DND-41 (cell line): ENCODE measurements at regions not wholly inside any gene's neighbourhood (a gene's known extent, or its start where the extent isn't known, plus 50 kb on each side); places are given as distances from the start of the nearest gene placed in this dataset.

ENCODE experiments used
- ATAC-seq: fragments of 200-7000 bp; cut with Tn5 transposase; 3 replicates; pipeline ENCODE4 v1.9.1; 2021; ENCODE audit warnings: low read depth; ENCODE audit not compliant: insufficient read depth
- DNase-seq: peaks from one replicate; pipeline ENCODE4 v3.0.0-alpha.2; 2020
- H2AFZ ChIP-seq: 2 replicates; pipeline ENCODE4 v1.6.0; 2012; ENCODE audit warnings: low read depth, low read length
- H3K27ac ChIP-seq: 2 replicates; pipeline ENCODE4 v1.5.1; 2012; ENCODE audit warnings: low read length, inconsistent platforms
- H3K27me3 ChIP-seq: fragments of 200-600 bp; sonication (generic); 2 replicates; pipeline ENCODE4 v1.6.0; 2012; ENCODE audit warnings: low read length, mild to moderate bottlenecking, inconsistent platforms; ENCODE audit not compliant: insufficient read depth, poor library complexity
- H3K36me3 ChIP-seq: 2 replicates; pipeline ENCODE4 v1.5.1; 2012; ENCODE audit warnings: low read length, inconsistent platforms; ENCODE audit not compliant: insufficient read depth
- H3K4me1 ChIP-seq: 2 replicates; pipeline ENCODE4 v1.5.1; 2012; ENCODE audit warnings: mild to moderate bottlenecking, low read length; ENCODE audit not compliant: insufficient read depth
- H3K4me2 ChIP-seq: 2 replicates; pipeline ENCODE4 v1.6.0; 2012; ENCODE audit warnings: mild to moderate bottlenecking, moderate library complexity, low read length, inconsistent platforms; ENCODE audit not compliant: insufficient read depth
- H3K4me3 ChIP-seq, 2 experiments: fragments of 200-600 bp in 1 of 2; shearing (Covaris generic) in 1 of 2; 2 replicates each; pipeline ENCODE4 v1.5.1; 2012 to 2016; ENCODE audit warnings: inconsistent platforms in 2 of 2, low read length in 2 of 2, mild to moderate bottlenecking in 2 of 2, low read depth in 1 of 2, moderate library complexity in 1 of 2
- H3K79me2 ChIP-seq: 2 replicates; pipeline ENCODE4 v1.6.0; 2012; ENCODE audit warnings: low read length, inconsistent platforms; ENCODE audit not compliant: insufficient read depth
- H3K9ac ChIP-seq: 2 replicates; pipeline ENCODE4 v1.6.0; 2012; ENCODE audit warnings: low read depth, mild to moderate bottlenecking, inconsistent platforms, low read length, moderate library complexity
- H3K9me3 ChIP-seq: 2 replicates; pipeline ENCODE4 v1.5.1; 2012; ENCODE audit warnings: low read length, moderate library complexity, mild to moderate bottlenecking, inconsistent platforms; ENCODE audit not compliant: insufficient read depth, severe bottlenecking
- H4K20me1 ChIP-seq: 2 replicates; pipeline ENCODE4 v1.6.0; 2012; ENCODE audit warnings: low read length; ENCODE audit not compliant: insufficient read depth
- EZH2 ChIP-seq: IDR thresholded peaks from 3 replicates; pipeline ENCODE4 v1.6.1; 2012; ENCODE audit warnings: borderline replicate concordance, low read depth, mild to moderate bottlenecking, moderate library complexity, low read length, inconsistent platforms; ENCODE audit not compliant: severe bottlenecking
- TF ChIP-seq, protein P1 (sequence below): IDR thresholded peaks from 2 replicates; pipeline ENCODE4 v1.5.1; 2012; ENCODE audit warnings: borderline replicate concordance, low read length, moderate library complexity, mild to moderate bottlenecking; ENCODE audit not compliant: poor library complexity, severe bottlenecking; ENCODE audit errors: extremely low read depth

DNA sequence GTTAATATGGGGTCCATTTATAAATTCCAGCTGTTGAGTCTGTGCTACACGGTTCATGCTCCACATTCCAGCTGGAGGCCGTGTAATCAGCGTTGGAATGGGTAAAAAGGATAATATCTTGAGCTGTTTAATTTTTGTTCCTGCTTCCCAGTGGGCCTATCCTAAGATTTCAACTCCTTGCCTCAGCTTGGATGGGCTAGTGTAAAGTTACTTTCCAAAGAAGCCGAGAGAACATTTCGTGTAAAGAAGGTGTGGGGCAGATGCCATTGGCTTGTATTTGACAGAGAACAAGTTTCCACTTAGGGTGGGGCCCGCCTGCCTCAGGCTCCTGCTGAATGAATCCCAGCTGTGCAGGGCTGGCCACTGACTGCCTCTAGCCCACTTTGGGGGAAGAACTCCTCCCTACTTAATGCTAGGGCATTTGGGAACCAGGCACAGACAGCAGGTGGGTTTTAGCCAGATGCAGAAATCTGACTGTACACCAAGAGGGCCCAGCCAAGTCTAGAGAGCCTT lies 125.9 kb upstream of the LYZL2 start:
- H3K27ac ChIP-seq, result no peak overlapping the region

DNA sequence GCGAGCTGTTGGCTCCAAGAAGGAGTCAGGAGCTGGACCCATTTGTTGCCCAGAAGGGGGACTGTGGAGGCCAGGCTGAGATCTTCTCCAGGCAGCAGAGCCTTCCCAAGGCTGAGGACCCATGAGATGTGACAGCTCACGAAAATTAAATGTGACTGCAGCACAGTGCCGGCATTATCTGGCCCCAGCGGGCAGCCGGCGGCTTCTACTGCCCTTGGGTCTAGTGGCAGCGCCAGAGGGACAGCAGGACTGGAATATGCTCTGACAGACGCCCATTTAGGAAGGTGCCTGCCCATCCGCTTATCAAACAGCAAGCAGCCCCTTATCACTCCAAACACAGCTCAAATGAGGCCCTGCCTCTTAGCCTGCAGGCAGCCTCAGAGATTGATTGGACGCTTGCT lies 122.9 kb upstream of the LYZL2 start:
- no peak for ATAC-seq
- H3K9ac ChIP-seq, result no peak overlapping the region
- no peaks in the 10 kb centered on the region for H3K27me3 ChIP-seq
- H4K20me1 ChIP-seq, result no peaks in the 10 kb centered on the region; the same call in 1 of the 2 replicates
- no peaks in the 10 kb centered on the region for H3K36me3 ChIP-seq
- no peaks in the 10 kb centered on the region for H3K79me2 ChIP-seq
- TF ChIP-seq EZH2, result no peak
- TF ChIP-seq, protein P1, sequence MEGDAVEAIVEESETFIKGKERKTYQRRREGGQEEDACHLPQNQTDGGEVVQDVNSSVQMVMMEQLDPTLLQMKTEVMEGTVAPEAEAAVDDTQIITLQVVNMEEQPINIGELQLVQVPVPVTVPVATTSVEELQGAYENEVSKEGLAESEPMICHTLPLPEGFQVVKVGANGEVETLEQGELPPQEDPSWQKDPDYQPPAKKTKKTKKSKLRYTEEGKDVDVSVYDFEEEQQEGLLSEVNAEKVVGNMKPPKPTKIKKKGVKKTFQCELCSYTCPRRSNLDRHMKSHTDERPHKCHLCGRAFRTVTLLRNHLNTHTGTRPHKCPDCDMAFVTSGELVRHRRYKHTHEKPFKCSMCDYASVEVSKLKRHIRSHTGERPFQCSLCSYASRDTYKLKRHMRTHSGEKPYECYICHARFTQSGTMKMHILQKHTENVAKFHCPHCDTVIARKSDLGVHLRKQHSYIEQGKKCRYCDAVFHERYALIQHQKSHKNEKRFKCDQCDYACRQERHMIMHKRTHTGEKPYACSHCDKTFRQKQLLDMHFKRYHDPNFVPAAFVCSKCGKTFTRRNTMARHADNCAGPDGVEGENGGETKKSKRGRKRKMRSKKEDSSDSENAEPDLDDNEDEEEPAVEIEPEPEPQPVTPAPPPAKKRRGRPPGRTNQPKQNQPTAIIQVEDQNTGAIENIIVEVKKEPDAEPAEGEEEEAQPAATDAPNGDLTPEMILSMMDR, result no peak
- H3K4me1 ChIP-seq, result no peaks in the 10 kb centered on the region
- no peak overlapping the region for H3K27ac ChIP-seq
- H3K4me3 ChIP-seq, result no peak overlapping the region
- no peaks in the 10 kb centered on the region for H3K9me3 ChIP-seq
- no peak for DNase-seq
- no peak overlapping the region for H3K4me2 ChIP-seq
- H2AFZ ChIP-seq, result peak overlapping the region; percentile 56; the same call in 1 of the 2 replicates

More for the DNA sequence above, 125.9 kb upstream of the LYZL2 start:
- H3K79me2 ChIP-seq, result no peaks in the 10 kb centered on the region
- no peak overlapping the region for H3K9ac ChIP-seq
- H2AFZ ChIP-seq, result no peak overlapping the region
- no peak for DNase-seq
- TF ChIP-seq, protein P1, result no peak
- no peak for TF ChIP-seq EZH2
- H3K9me3 ChIP-seq, result no peaks in the 10 kb centered on the region
- no peaks in the 10 kb centered on the region for H3K36me3 ChIP-seq
- H3K4me1 ChIP-seq, result no peaks in the 10 kb centered on the region
- no peak overlapping the region for H3K4me3 ChIP-seq
- no peaks in the 10 kb centered on the region; the same call in 1 of the 2 replicates for H4K20me1 ChIP-seq
- no peak for ATAC-seq
- no peak overlapping the region for H3K4me2 ChIP-seq
- no peaks in the 10 kb centered on the region for H3K27me3 ChIP-seq

DNA sequence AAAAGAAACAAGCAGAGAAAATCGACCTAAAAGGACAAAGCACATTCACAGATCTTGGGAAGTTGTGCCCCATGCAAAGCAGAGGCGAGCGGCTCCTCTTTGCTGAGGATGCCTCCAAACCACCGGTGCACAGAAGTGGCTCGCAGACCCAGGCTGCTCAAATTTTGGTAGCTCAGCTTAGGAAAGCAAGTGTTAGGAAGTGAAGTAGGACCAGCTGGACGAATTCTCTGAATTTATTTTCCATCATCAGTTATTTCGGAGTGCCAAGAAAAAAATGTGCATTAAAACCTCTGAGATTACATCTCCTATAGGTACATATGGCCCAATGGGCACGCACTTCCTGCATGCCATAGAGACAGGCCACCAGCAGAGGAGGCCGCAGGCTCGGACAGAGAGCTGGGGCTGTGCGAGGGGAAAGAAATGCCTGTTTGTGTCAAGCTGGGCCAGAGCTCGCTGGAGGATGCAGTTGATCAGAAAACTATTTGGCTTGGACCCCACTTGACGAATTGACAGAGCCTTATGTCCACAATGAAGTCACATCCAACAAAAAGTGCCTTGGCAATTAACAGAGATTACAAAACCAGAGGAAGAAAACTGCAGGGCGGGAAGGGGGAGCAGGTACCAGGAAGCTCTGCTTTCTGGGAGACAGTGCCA lies 122.3 kb upstream of the LYZL2 start:
- Histone ChIP-seq H3K36me3 (no peaks in the 10 kb centered on the region), H3K4me1 (no peaks in the 10 kb centered on the region), H3K27ac (no peak overlapping the region), H3K79me2 (no peaks in the 10 kb centered on the region), H3K4me3 (no peak overlapping the region), H3K9me3 (no peaks in the 10 kb centered on the region), H4K20me1 (no peaks in the 10 kb centered on the region; the same call in 1 of the 2 replicates), H3K9ac (no peak overlapping the region), H3K4me2 (no peak overlapping the region), H2AFZ (peak overlapping the region; percentile 56; the same call in 1 of the 2 replicates), H3K27me3 (no peaks in the 10 kb centered on the region)
- TF ChIP-seq, protein P1, result peak; percentile 86
- no peak for TF ChIP-seq EZH2
- ATAC-seq, result peak; percentile 96
- DNase-seq, result peak; percentile 71
